ENCODE measurements at regions not wholly inside any gene's neighbourhood (a gene's known extent, or its start where the extent isn't known, plus 50 kb on each side); places are given as distances from the start of the nearest gene placed in this dataset.

GRCh38 chr13:74986609-74987008 lies 495.4 kb downstream of the TBC1D4 start:
- no peak for TF ChIP-seq CTCF (IDR thresholded peaks at IDR 0.05; ENCODE audit: unreplicated experiment)
- Mint-ChIP-seq H3K36me3 (no peaks in the 10 kb centered on the region), H3K4me3 (no peak overlapping the region), H3K9me3 (no peaks in the 10 kb centered on the region), H3K4me1 (no peaks in the 10 kb centered on the region), H3K27me3 (ENCODE audit: low read depth) (no peaks in the 10 kb centered on the region), H3K27ac (no peak overlapping the region)
- no peak for DNase-seq (ENCODE audit: low spot score in 2 of 2, unreplicated experiment in 2 of 2)

DNA sequence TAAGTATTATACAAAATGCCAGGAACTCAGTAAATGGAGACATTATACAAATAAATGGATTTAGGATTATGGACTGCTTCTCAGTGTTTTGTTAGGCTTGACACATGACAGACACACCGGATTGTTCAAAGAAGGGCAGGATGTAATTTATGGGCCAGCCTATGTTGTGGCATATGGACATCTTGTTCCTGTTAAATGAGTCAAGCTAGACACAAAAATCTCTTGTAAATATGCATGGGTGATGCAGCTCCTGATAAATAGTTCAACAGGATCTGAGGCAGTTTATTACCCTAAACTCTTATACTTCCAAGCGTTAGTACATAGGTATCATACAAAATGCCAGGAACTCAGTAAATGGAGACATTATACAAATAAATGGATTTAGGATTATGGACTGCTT lies 502.3 kb downstream of the TBC1D4 start:
- peaks cover 20% of the 10 kb centered on the region for H3K27me3 Mint-ChIP-seq (ENCODE audit: low read depth)
- no peaks in the 10 kb centered on the region for H3K36me3 Mint-ChIP-seq
- no peak overlapping the region for H3K27ac Mint-ChIP-seq
- no peak for DNase-seq (ENCODE audit: low spot score in 2 of 2, unreplicated experiment in 2 of 2)
- H3K9me3 Mint-ChIP-seq: no peaks in the 10 kb centered on the region
- no peaks in the 10 kb centered on the region for H3K4me1 Mint-ChIP-seq
- no peak for TF ChIP-seq CTCF (IDR thresholded peaks at IDR 0.05; ENCODE audit: unreplicated experiment)
- no peak overlapping the region for H3K4me3 Mint-ChIP-seq

DNA sequence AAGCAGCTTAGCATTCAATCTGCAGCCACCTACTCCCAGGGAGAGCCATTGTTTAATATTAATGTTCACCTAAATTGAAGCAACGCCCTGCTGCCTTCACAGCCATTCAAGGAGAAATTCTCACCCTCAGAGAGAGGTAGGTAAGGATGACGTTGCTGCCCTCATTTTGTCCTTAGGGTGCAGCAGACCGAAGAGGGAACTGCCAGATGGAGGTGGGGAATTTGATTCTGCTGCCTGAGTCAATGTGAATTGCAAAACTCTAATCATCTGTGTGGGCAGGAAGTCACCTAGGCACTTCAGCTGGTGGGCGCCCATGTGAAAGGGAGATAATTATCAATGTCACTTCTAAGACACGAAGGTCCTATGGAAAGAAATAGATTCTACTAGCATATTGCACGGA lies 503.4 kb downstream of the TBC1D4 start:
- H3K4me1 Mint-ChIP-seq: no peaks in the 10 kb centered on the region

GRCh38 chr13:74977498-74977897 lies 504.5 kb downstream of the TBC1D4 start:
- no peaks in the 10 kb centered on the region for H3K9me3 Mint-ChIP-seq
- no peak overlapping the region for H3K27ac Mint-ChIP-seq
- H3K4me3 Mint-ChIP-seq: no peak overlapping the region
- no peaks in the 10 kb centered on the region for H3K36me3 Mint-ChIP-seq
- no peak for DNase-seq (ENCODE audit: low spot score in 2 of 2, unreplicated experiment in 2 of 2)
- peaks cover 24% of the 10 kb centered on the region for H3K27me3 Mint-ChIP-seq (ENCODE audit: low read depth)
- no peak for TF ChIP-seq CTCF (IDR thresholded peaks at IDR 0.05; ENCODE audit: unreplicated experiment)
- H3K4me1 Mint-ChIP-seq: no peaks in the 10 kb centered on the region

More for the DNA sequence above, 503.4 kb downstream of the TBC1D4 start:
- Mint-ChIP-seq H3K27me3 (ENCODE audit: low read depth) (peaks cover 23% of the 10 kb centered on the region), H3K27ac (no peak overlapping the region), H3K4me3 (no peak overlapping the region), H3K9me3 (no peaks in the 10 kb centered on the region), H3K36me3 (no peaks in the 10 kb centered on the region)
- DNase-seq (ENCODE audit: low spot score in 2 of 2, unreplicated experiment in 2 of 2): no peak
- TF ChIP-seq CTCF (IDR thresholded peaks at IDR 0.05; ENCODE audit: unreplicated experiment): no peak

DNA sequence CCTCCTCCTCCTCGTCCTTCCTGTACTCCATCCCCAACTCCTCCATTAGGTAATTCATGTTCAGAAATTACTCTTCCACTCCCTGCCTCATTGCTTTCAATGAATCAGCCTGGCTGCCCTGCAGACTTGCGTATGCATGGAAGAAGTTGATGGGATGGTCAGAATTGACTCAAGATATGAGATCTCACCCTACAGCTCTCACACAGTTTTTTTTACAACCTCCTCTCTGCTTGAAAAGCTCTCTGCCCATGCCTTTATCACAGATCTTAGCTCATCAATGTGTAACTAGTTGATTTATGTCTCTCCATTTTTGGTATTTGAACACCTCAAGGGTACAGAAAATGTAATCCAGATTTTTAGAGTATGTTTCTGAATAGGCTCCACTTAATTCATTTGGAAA lies 506.9 kb downstream of the TBC1D4 start:
- H3K4me1 Mint-ChIP-seq: no peaks in the 10 kb centered on the region
- H3K27ac Mint-ChIP-seq: no peak overlapping the region
- H3K9me3 Mint-ChIP-seq: no peaks in the 10 kb centered on the region
- peaks cover 37% of the 10 kb centered on the region for H3K27me3 Mint-ChIP-seq (ENCODE audit: low read depth)
- H3K36me3 Mint-ChIP-seq: no peaks in the 10 kb centered on the region
- DNase-seq (ENCODE audit: low spot score in 2 of 2, unreplicated experiment in 2 of 2): no peak
- no peak overlapping the region for H3K4me3 Mint-ChIP-seq
- TF ChIP-seq CTCF (IDR thresholded peaks at IDR 0.05; ENCODE audit: unreplicated experiment): no peak
